OCI-LY1 (cell line): ENCODE measurements at regions not wholly inside any gene's neighbourhood (a gene's known extent, or its start where the extent isn't known, plus 50 kb on each side); places are given as distances from the start of the nearest gene placed in this dataset.

Experiments used
- CTCF ChIP-seq: fragments of 200-600 bp; sonication (generic), shearing (Covaris generic); IDR thresholded peaks from 2 replicates; pipeline ENCODE4 v1.5.1; 2017; ENCODE audit warnings: mild to moderate bottlenecking, antibody characterized with exemption, low read length, moderate library complexity, mixed read lengths
- EZH2 ChIP-seq: fragments of 200-600 bp; sonication (generic), shearing (Covaris generic); IDR thresholded peaks from 2 replicates; pipeline ENCODE4 v1.8.0; 2017; ENCODE audit warnings: borderline replicate concordance, mixed run types, mild to moderate bottlenecking, antibody characterized with exemption, low read length, moderate library complexity, mixed read lengths

GRCh38 chr1:95451054-95451453 is 217.0 kb downstream of the RWDD3 start:
- TF ChIP-seq CTCF (peak; percentile 48; the same call in 1 of the 2 replicates), EZH2 (no peak)
